ENCODE measurements at regions not wholly inside any gene's neighbourhood (a gene's known extent, or its start where the extent isn't known, plus 50 kb on each side); places are given as distances from the start of the nearest gene placed in this dataset.

DNA sequence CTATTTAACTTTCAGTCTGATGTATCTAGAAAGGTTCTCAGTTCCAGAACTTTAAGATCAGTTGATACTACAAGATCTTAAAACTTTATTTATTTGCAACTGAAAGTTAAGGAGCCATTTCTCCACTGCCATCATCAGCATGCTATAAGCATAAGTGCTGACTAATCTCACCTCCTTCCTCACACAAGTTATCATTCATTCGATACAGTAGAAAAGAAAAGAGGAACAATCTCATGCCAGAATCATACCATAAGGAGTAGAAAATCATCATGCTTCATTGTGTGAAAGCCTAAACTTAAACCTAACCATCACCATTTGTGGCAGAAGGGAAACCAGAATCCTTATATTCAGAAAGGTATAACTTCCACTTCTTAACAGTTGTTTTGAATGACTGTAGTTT lies 176.6 kb upstream of the NRXN1 start:
- no peaks in the 10 kb centered on the region for H3K36me3 ChIP-seq (ENCODE audit: control insufficient read depth, insufficient read depth, low read length)
- no peak overlapping the region for H3K4me2 ChIP-seq (ENCODE audit: low read length)
- TF ChIP-seq, protein P1, sequence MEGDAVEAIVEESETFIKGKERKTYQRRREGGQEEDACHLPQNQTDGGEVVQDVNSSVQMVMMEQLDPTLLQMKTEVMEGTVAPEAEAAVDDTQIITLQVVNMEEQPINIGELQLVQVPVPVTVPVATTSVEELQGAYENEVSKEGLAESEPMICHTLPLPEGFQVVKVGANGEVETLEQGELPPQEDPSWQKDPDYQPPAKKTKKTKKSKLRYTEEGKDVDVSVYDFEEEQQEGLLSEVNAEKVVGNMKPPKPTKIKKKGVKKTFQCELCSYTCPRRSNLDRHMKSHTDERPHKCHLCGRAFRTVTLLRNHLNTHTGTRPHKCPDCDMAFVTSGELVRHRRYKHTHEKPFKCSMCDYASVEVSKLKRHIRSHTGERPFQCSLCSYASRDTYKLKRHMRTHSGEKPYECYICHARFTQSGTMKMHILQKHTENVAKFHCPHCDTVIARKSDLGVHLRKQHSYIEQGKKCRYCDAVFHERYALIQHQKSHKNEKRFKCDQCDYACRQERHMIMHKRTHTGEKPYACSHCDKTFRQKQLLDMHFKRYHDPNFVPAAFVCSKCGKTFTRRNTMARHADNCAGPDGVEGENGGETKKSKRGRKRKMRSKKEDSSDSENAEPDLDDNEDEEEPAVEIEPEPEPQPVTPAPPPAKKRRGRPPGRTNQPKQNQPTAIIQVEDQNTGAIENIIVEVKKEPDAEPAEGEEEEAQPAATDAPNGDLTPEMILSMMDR (IDR thresholded peaks at IDR 0.05) = no peak
- H3K4me3 ChIP-seq (ENCODE audit: low read depth, low read length) = no peak overlapping the region
- no peak overlapping the region for H3K9ac ChIP-seq
- H3K79me2 ChIP-seq = no peaks in the 10 kb centered on the region
- no peaks in the 10 kb centered on the region for H3K9me3 ChIP-seq (ENCODE audit: control insufficient read depth, low read length)
- H2AFZ ChIP-seq = no peak overlapping the region
- H3K27ac ChIP-seq = no peak overlapping the region
- H3K4me1 ChIP-seq = no peaks in the 10 kb centered on the region
- H3K27me3 ChIP-seq (ENCODE audit: control insufficient read depth, insufficient read depth, low read length) = no peaks in the 10 kb centered on the region

DNA sequence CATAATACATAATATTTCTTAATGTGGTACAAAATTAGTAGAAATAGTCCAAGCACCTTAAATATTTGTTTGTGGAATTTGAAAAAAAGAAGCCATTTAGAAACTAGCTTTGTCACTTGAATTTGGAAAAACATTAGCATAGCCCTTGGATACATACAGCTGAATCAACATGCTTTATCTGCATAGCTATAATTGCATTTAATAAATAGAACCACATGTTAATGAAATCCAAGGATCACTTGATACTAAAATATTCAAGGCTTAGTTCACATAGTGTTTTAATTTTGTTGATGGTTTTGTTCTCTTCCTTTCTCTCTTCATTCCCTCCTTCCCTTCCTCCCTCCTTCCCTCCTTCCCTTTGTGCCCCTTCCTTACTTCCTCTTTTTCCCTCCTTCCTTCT lies 169.4 kb upstream of the NRXN1 start:
- Histone ChIP-seq H3K36me3 (ENCODE audit: control insufficient read depth, insufficient read depth, low read length) (no peaks in the 10 kb centered on the region), H2AFZ (no peak overlapping the region), H3K4me1 (no peaks in the 10 kb centered on the region), H3K27me3 (ENCODE audit: control insufficient read depth, insufficient read depth, low read length) (no peaks in the 10 kb centered on the region), H3K4me3 (ENCODE audit: low read depth, low read length) (no peak overlapping the region), H3K27ac (no peak overlapping the region), H3K4me2 (ENCODE audit: low read length) (no peak overlapping the region), H3K9me3 (ENCODE audit: control insufficient read depth, low read length) (no peaks in the 10 kb centered on the region), H3K79me2 (no peaks in the 10 kb centered on the region), H3K9ac (no peak overlapping the region)
- TF ChIP-seq, protein P1 (IDR thresholded peaks at IDR 0.05) = no peak

DNA sequence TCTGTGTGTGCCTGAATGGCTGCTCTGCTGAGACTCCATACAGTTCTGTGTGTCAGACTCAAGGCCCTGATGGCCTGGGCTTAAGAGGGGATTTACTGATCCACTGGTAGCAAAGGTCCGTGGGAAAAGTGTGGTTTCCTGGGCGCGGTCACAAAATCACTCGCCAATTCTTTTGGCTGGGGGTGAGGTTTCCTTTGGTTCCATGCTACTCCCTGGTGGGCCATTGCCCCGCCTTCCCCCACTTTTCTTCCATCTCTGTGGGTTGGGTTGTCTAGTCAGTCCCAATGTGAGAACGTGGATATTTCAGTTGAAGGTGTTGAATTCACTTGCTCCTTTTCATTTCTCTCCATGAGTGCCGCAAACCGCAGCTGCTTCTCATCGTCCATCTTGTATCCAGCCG lies 162.7 kb upstream of the NRXN1 start:
- Histone ChIP-seq H2AFZ (no peak overlapping the region), H3K4me1 (no peaks in the 10 kb centered on the region), H3K9me3 (ENCODE audit: control insufficient read depth, low read length) (no peaks in the 10 kb centered on the region), H3K9ac (no peak overlapping the region), H3K36me3 (ENCODE audit: control insufficient read depth, insufficient read depth, low read length) (no peaks in the 10 kb centered on the region), H3K4me2 (ENCODE audit: low read length) (no peak overlapping the region), H3K27me3 (ENCODE audit: control insufficient read depth, insufficient read depth, low read length) (no peaks in the 10 kb centered on the region), H3K27ac (no peak overlapping the region), H3K79me2 (no peaks in the 10 kb centered on the region), H3K4me3 (ENCODE audit: low read depth, low read length) (no peak overlapping the region)
- TF ChIP-seq, protein P1 (IDR thresholded peaks at IDR 0.05) = no peak

DNA sequence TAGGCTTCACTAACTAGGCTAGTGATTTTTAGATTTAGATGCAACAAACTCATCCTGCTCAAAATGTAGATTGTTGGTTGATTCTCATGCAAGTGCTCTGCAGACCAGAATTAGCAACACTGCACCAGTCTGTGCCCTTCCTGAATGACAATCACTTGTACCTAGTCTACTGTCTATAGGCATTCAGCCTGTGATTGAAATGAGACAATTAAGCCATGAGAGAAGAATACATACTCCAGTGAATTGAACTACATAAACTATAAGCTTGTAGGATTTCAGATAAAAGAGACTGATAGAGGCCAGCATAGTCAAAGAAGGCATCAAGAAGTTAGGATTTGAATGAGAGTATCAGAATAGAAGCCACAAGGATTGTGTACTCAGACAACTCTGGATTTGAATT lies 138.3 kb upstream of the NRXN1 start:
- Histone ChIP-seq H3K36me3 (ENCODE audit: control insufficient read depth, insufficient read depth, low read length) (no peaks in the 10 kb centered on the region), H3K9me3 (ENCODE audit: control insufficient read depth, low read length) (no peaks in the 10 kb centered on the region), H3K4me2 (ENCODE audit: low read length) (no peak overlapping the region), H3K27ac (no peak overlapping the region), H2AFZ (no peak overlapping the region), H3K4me3 (ENCODE audit: low read depth, low read length) (no peak overlapping the region), H3K79me2 (no peaks in the 10 kb centered on the region), H3K27me3 (ENCODE audit: control insufficient read depth, insufficient read depth, low read length) (no peaks in the 10 kb centered on the region), H3K4me1 (no peaks in the 10 kb centered on the region), H3K9ac (no peak overlapping the region)
- TF ChIP-seq, protein P1 (IDR thresholded peaks at IDR 0.05) = no peak

DNA sequence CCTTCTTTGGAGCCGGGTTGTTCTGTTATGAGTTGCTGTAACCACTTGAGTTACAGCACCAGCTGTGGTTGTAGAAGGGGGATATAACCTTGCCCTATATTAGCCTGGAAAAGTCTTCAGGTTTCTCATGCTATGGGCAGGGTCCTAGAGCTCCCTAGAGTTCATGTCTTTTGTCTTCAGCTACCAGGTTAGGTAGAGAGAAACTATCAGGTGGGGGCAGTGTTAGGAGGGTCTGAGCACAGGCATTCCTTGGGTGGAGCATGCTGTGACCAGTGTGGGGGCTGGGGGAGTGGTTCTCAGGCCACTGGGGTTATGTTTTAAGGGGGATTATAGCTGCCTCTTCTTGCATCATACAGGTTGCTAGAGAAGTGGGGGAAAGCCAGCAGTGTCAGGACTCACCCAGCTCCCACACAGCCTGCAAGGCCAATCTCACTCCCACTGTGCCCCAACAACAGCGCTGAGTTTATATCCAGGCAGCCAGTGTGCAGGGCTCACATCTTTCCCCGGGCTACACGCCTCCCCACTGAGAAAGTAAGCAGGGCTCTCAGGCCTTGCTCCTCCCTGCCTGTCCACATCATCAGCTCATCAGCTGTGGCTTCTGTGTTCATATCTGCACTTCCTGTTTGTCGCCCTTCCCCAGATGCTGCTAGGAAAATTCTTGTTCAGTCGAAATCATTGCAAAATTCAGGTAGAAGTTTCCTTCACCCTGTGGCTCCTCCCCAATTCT lies 133.8 kb upstream of the NRXN1 start:
- TF ChIP-seq, protein P1 (IDR thresholded peaks at IDR 0.05) = no peak
- no peak overlapping the region for H3K27ac ChIP-seq
- H3K9ac ChIP-seq = no peak overlapping the region
- no peaks in the 10 kb centered on the region for H3K36me3 ChIP-seq (ENCODE audit: control insufficient read depth, insufficient read depth, low read length)
- no peaks in the 10 kb centered on the region for H3K27me3 ChIP-seq (ENCODE audit: control insufficient read depth, insufficient read depth, low read length)
- no peaks in the 10 kb centered on the region for H3K9me3 ChIP-seq (ENCODE audit: control insufficient read depth, low read length)
- no peaks in the 10 kb centered on the region for H3K79me2 ChIP-seq
- no peaks in the 10 kb centered on the region for H3K4me1 ChIP-seq
- no peak overlapping the region for H3K4me3 ChIP-seq (ENCODE audit: low read depth, low read length)
- no peak overlapping the region for H3K4me2 ChIP-seq (ENCODE audit: low read length)
- H2AFZ ChIP-seq = no peak overlapping the region

Measured in parathyroid adenoma (tissue), 2 donors.